RWPE2 (cell line): ENCODE measurements at regions not wholly inside any gene's neighbourhood (a gene's known extent, or its start where the extent isn't known, plus 50 kb on each side); places are given as distances from the start of the nearest gene placed in this dataset.

Experiments
- ATAC-seq: fragments of 200-7000 bp; cut with Tn5 transposase; 3 replicates; pipeline ENCODE4 v1.9.1; 2021; ENCODE audit warnings: low read depth
- DNase-seq: peaks from one replicate; pipeline ENCODE4 v3.0.0-alpha.2; 2020; ENCODE audit warnings: low spot score
- H3K27ac ChIP-seq: fragments of 450-650 bp; 2 replicates; pipeline ENCODE4 v1.5.1; 2017; ENCODE audit warnings: mild to moderate bottlenecking; ENCODE audit not compliant: poor library complexity, severe bottlenecking
- H3K27me3 ChIP-seq: fragments of 250-450 bp; sonication (Bioruptor Pico); 2 replicates; pipeline ENCODE4 v1.5.1; 2021; ENCODE audit warnings: mild to moderate bottlenecking, moderate library complexity; ENCODE audit not compliant: insufficient read depth, poor library complexity, severe bottlenecking
- H3K36me3 ChIP-seq: fragments of 250-450 bp; sonication (Bioruptor Pico); 2 replicates; pipeline ENCODE4 v1.5.1; 2020; ENCODE audit warnings: low read depth, mild to moderate bottlenecking, moderate library complexity
- H3K4me1 ChIP-seq: fragments of 250-450 bp; sonication (Bioruptor Pico); 2 replicates; pipeline ENCODE4 v1.5.1; 2021; ENCODE audit warnings: mild to moderate bottlenecking, moderate library complexity; ENCODE audit not compliant: insufficient read depth, poor library complexity, severe bottlenecking
- H3K4me3 ChIP-seq: fragments of 250-450 bp; sonication (Bioruptor Pico); 2 replicates; pipeline ENCODE4 v1.5.1; 2021; ENCODE audit warnings: mild to moderate bottlenecking, moderate library complexity; ENCODE audit not compliant: severe bottlenecking
- H3K9me3 ChIP-seq: fragments of 250-450 bp; sonication (Bioruptor Pico); 2 replicates; pipeline ENCODE4 v1.5.1; 2021; ENCODE audit warnings: mild to moderate bottlenecking, moderate library complexity; ENCODE audit not compliant: severe bottlenecking
- CTCF ChIP-seq: fragments of 450-650 bp; IDR thresholded peaks from one replicate; pipeline ENCODE4 v1.5.1; 2017; ENCODE audit warnings: mild to moderate bottlenecking, moderate library complexity; ENCODE audit not compliant: poor library complexity, severe bottlenecking

DNA sequence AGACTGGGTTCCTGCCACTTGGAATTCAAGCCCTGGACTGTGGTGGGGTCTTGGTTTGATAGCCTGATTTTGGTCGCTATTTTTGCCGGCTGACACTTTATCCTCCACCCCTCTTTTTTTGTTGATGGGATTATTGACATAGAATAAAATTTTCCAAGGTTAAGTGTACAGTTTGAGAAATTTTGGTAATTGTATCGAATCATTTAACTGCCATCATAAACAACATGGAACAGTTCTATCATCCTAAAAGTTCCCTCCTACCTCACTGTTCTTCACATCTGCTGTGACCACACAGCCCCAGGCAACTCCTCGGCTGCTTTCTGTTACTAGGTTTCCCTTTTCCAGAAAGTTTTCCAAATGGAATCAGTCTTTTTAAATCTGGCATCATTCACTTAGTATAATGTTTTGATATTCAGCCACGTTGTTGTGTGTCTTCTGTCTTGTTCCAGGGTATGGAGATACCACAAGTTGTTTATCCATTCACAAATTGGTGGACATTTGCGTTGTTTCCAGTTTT is 50.6 kb upstream of the STEAP1B start:
- H3K27ac ChIP-seq, result no peak overlapping the region
- no peak for DNase-seq
- no peak for ATAC-seq

DNA sequence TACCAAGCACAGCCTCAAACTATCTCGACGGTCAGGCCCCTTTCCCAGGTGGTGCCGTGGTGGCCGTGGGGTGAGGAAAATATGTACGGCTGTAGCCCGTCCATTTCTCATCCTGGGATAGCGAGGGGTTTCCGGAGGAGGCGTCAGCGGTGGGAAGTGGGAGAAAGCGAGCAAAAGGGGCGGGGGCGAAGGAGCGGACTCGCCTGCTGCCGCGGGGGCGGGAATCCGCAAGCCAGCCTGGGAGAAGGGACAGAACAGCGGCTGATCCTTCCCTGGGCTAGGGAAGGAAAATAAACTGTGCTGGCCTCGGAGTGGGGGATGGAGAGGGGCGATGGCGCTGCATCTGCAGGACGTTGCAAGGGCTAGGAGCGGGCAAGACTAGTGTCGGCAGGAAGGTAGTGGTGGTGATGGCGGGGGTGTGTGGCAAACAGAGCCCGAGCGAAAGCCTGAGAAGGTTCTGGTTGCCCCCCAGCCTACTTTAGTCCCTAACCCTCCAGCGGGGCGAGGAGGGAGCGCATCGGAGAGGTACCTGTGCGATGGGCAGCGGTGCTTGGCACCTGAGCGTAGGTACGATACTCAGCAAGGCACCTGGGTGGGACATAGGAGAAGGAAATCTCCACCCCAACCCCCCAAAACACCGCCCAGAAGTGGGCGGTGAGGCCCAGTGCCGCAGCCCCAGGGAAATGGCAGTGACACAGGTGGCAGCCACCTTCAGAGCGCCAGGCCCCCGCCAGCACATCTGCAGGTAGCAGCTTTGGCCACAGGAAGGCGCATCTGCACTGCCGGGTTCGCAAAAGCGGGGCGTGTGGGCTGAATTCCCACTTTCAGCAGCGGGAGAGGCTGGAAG is 49.9 kb upstream of the STEAP1B start:
- H3K36me3 ChIP-seq, result no peaks in the 10 kb centered on the region
- no peaks in the 10 kb centered on the region for H3K27me3 ChIP-seq
- no peaks in the 10 kb centered on the region for H3K9me3 ChIP-seq
- no peak overlapping the region for H3K27ac ChIP-seq
- peak overlapping the region; percentile 24 for H3K4me3 ChIP-seq
- ATAC-seq (peak; percentile 82), DNase-seq (peak; percentile 68)
- TF ChIP-seq CTCF, result peak; percentile 86
- H3K4me1 ChIP-seq, result no peaks in the 10 kb centered on the region

More for the DNA sequence above, 50.6 kb upstream of the STEAP1B start:
- no peaks in the 10 kb centered on the region for H3K9me3 ChIP-seq
- peak; percentile 55 for TF ChIP-seq CTCF
- H3K4me3 ChIP-seq, result no peak overlapping the region
- H3K36me3 ChIP-seq, result no peaks in the 10 kb centered on the region
- H3K4me1 ChIP-seq, result no peaks in the 10 kb centered on the region
- H3K27me3 ChIP-seq, result no peaks in the 10 kb centered on the region
